ENCODE measurements at regions not wholly inside any gene's neighbourhood (a gene's known extent, or its start where the extent isn't known, plus 50 kb on each side); places are given as distances from the start of the nearest gene placed in this dataset.
A peak's percentile ranks its signal among the peaks of the same experiment; 100 is the strongest.

DNA sequence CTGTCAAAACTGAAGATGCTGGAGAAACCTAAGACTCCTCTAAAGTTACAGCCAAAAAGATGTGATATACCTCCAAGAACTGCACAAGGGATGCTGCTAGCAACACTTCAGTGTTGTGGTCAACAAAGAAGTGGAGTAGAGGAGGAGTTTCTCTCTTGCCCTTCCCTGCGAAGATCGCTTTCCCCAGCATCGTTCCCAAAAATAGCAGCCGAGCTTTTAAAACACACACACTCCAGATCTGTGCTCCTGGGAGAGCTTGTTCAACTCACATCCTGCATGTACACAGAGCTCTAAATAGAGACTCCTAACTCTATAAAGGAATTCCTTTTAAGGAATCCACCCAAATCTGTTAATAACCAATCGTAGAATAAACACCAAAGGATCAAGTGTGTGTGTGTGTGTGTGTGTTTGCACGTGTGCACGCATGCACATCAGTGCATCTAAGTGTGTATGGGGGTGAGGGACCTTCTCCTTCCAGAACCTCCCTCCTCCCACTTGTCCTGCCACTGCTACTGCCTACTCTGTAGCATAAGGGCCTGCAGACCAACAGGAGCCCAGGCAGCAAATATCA lies 58.5 kb downstream of the PSMG1 start:
- Histone ChIP-seq H3K27ac (peak overlapping the region in 2 of 4 donors; percentile 45 to 51), H3K9me3 (no peaks in the 10 kb centered on the region), H3K4me3 (no peak overlapping the region), H3K4me1 (peaks cover 4 to 18% (median 9%) of the 10 kb centered on the region in 4 donors), H3K27me3 (no peaks in the 10 kb centered on the region), H3K36me3 (no peaks in the 10 kb centered on the region)
- 46 to 67% methylated on average over 7 of the region's 7 CpGs for WGBS, 2 donors
- TF ChIP-seq EP300 (IDR thresholded peaks at IDR 0.05) (no peak), POLR2AphosphoS5 (IDR thresholded peaks at IDR 0.05) (no peak), POLR2A (IDR thresholded peaks at IDR 0.05) (no peak)
- TF ChIP-seq, protein P1, sequence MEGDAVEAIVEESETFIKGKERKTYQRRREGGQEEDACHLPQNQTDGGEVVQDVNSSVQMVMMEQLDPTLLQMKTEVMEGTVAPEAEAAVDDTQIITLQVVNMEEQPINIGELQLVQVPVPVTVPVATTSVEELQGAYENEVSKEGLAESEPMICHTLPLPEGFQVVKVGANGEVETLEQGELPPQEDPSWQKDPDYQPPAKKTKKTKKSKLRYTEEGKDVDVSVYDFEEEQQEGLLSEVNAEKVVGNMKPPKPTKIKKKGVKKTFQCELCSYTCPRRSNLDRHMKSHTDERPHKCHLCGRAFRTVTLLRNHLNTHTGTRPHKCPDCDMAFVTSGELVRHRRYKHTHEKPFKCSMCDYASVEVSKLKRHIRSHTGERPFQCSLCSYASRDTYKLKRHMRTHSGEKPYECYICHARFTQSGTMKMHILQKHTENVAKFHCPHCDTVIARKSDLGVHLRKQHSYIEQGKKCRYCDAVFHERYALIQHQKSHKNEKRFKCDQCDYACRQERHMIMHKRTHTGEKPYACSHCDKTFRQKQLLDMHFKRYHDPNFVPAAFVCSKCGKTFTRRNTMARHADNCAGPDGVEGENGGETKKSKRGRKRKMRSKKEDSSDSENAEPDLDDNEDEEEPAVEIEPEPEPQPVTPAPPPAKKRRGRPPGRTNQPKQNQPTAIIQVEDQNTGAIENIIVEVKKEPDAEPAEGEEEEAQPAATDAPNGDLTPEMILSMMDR (IDR thresholded peaks at IDR 0.05), result no peak
- intact Hi-C loops (cut with DNase I), result loop anchor here (5.0 to 10.0 kb wide), 2 partner anchors 127 to 230 kb away; no protein-coding TSS in a partner anchor
- DNase-seq, result no peak

DNA sequence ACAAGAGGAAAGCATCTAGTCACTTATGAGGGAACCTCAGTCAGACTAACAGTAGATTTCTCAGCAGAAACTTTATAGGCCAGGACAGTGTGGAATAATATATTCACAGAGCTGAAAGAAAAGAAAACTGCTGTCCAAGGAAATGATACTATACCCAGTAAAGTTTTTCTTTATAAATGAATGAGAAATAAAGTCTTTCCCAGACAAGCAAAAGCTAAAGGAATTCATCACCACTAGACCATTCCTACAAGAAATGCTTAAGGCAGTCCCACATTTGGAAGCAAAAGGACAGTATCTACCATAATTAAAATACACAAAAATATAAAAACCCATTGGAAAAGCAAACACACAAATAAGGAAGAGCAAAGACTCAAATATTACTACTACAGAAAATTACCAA lies 59.9 kb downstream of the PSMG1 start:
- intact Hi-C loops (cut with DNase I), result loop anchor here (10.0 kb wide), 1 partner anchor 229 kb away; no protein-coding TSS in a partner anchor
- TF ChIP-seq EP300 (IDR thresholded peaks at IDR 0.05) (no peak), POLR2AphosphoS5 (IDR thresholded peaks at IDR 0.05) (no peak), POLR2A (IDR thresholded peaks at IDR 0.05) (no peak)
- TF ChIP-seq, protein P1 (IDR thresholded peaks at IDR 0.05), result no peak
- H3K9me3 ChIP-seq, result no peaks in the 10 kb centered on the region

GRCh38 chr21:39121600-39122355 lies 61.5 kb downstream of the PSMG1 start:
- Histone ChIP-seq H3K9me3 (no peaks in the 10 kb centered on the region), H3K4me3 (no peak overlapping the region), H3K27me3 (no peaks in the 10 kb centered on the region), H3K4me1 (peaks cover 4 to 18% (median 9%) of the 10 kb centered on the region in 4 donors), H3K27ac (no peak overlapping the region), H3K36me3 (no peaks in the 10 kb centered on the region)
- intact Hi-C loops (cut with DNase I), result loop anchor here (10.0 kb wide), 1 partner anchor 227 kb away; no protein-coding TSS in a partner anchor
- no peak for TF ChIP-seq EP300 (IDR thresholded peaks at IDR 0.05)
- TF ChIP-seq, protein P1 (IDR thresholded peaks at IDR 0.05), result no peak
- TF ChIP-seq POLR2A (IDR thresholded peaks at IDR 0.05), result no peak
- TF ChIP-seq POLR2AphosphoS5 (IDR thresholded peaks at IDR 0.05), result no peak
- 83 to 90% methylated on average over 7 of the region's 7 CpGs for WGBS, 2 donors
- no peak for DNase-seq

More for the DNA sequence above, 59.9 kb downstream of the PSMG1 start:
- Histone ChIP-seq H3K27me3 (no peaks in the 10 kb centered on the region), H3K4me1 (peaks cover 4 to 18% (median 9%) of the 10 kb centered on the region in 4 donors), H3K36me3 (no peaks in the 10 kb centered on the region), H3K4me3 (no peak overlapping the region), H3K27ac (no peak overlapping the region)
- no peak for DNase-seq

DNA sequence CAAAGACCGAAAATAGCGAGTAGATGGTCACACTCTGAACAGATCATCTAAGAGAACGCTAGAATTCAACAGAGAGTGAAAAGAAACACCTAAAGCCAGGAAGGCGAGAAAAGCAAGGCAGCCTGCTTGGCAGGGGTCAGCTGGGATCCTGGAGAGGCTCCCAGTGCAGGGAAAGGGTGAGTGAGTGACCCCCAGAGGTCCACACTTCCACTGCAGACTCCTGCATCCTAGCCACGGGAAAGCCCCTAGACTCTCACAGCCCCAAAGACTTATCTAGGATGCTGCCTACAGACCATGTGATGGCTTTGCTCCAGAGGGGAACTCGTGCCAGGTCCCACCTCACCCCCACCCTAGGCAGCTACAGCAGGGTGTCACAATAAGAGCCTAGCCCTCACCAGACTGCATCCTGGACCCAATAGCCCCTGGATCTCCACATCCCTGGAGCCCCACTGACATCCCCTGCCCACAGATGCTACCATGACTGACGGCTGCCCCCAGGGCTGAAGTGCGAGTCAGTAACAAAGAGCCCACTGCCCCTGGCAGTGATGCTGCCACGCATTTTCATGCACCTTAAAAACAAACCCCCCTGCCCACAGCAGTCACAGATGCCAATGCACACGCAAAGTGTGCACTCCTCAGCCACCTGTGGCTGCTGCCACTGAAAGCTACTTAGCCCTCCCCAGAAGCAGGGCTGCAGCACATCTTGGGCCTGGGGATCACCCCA lies 62.2 kb downstream of the PSMG1 start:
- no peak overlapping the region for H3K27ac ChIP-seq
- H3K4me3 ChIP-seq, result no peak overlapping the region
- no peak for DNase-seq
- no peaks in the 10 kb centered on the region for H3K27me3 ChIP-seq
- 79 to 86% methylated on average over 10 of the region's 10 CpGs for WGBS, 2 donors
- intact Hi-C loops (cut with DNase I), result loop anchor here (10.0 kb wide), 1 partner anchor 226 kb away; no protein-coding TSS in a partner anchor
- TF ChIP-seq POLR2AphosphoS5 (IDR thresholded peaks at IDR 0.05), result no peak
- no peak for TF ChIP-seq EP300 (IDR thresholded peaks at IDR 0.05)
- TF ChIP-seq POLR2A (IDR thresholded peaks at IDR 0.05), result no peak
- H3K4me1 ChIP-seq, result peaks cover 4 to 18% (median 9%) of the 10 kb centered on the region in 4 donors
- no peaks in the 10 kb centered on the region for H3K36me3 ChIP-seq
- no peaks in the 10 kb centered on the region for H3K9me3 ChIP-seq

- DNase-seq, result no peak
- H3K36me3 ChIP-seq, result no peaks in the 10 kb centered on the region
- H3K4me3 ChIP-seq, result no peak overlapping the region
- TF ChIP-seq EP300 (IDR thresholded peaks at IDR 0.05) (no peak), POLR2AphosphoS5 (IDR thresholded peaks at IDR 0.05) (no peak), POLR2A (IDR thresholded peaks at IDR 0.05) (no peak)
- TF ChIP-seq, protein P1 (IDR thresholded peaks at IDR 0.05), result no peak
- intact Hi-C loops (cut with DNase I), result loop anchor here (10.0 kb wide), 1 partner anchor 225 kb away; no protein-coding TSS in a partner anchor
- no peak overlapping the region for H3K27ac ChIP-seq
- peaks cover 4 to 8% (median 5%) of the 10 kb centered on the region in 4 donors for H3K4me1 ChIP-seq
- H3K27me3 ChIP-seq, result no peaks in the 10 kb centered on the region
- H3K9me3 ChIP-seq, result no peaks in the 10 kb centered on the region
- 87 to 93% methylated on average over 6 of the region's 6 CpGs for WGBS, 2 donors
Observed at GRCh38 chr21:39119891-39120290, 63.4 kb downstream of the PSMG1 start.

All from sigmoid colon (tissue), 6 donors.